K562 (cell line): ENCODE measurements at regions not wholly inside any gene's neighbourhood (a gene's known extent, or its start where the extent isn't known, plus 50 kb on each side); places are given as distances from the start of the nearest gene placed in this dataset.

Experiments used
- CTCF ChIP-seq, 3 experiments: IDR thresholded peaks in 2 of 3; conservative IDR thresholded peaks in 1 of 3; 2 replicates each; pipeline ENCODE4 v1.5.1; 2011 to 2012; ENCODE audit warnings: low read length in 3 of 3, mild to moderate bottlenecking in 3 of 3, control low read depth in 2 of 3, improper control_type of control experiment in 1 of 3, inconsistent platforms in 1 of 3, low read depth in 1 of 3, mixed read lengths in 1 of 3, moderate library complexity in 1 of 3; ENCODE audit not compliant: insufficient read depth in 2 of 3
- FOXA1 ChIP-seq: fragments of 450-650 bp; IDR thresholded peaks from 2 replicates; pipeline ENCODE4 v1.6.1; 2016; ENCODE audit warnings: mild to moderate bottlenecking, borderline replicate concordance
- LCOR ChIP-seq: sonication (generic); formaldehyde crosslinking; IDR thresholded peaks from 2 replicates; pipeline ENCODE4 v1.8.0; 2022; ENCODE audit warnings: mild to moderate bottlenecking, missing genetic modification reagents
- MBD2 ChIP-seq: sonication (generic); IDR thresholded peaks from 2 replicates; pipeline ENCODE4 v1.6.1; 2016; ENCODE audit warnings: low read depth, borderline replicate concordance
- NCOA1 ChIP-seq: fragments of 450-650 bp; IDR thresholded peaks from 2 replicates; pipeline ENCODE4 v1.6.1; 2016; ENCODE audit warnings: low read depth
- RB1 ChIP-seq: fragments of 450-650 bp; IDR thresholded peaks from 2 replicates; pipeline ENCODE4 v1.6.1; 2017; ENCODE audit warnings: low read depth, mild to moderate bottlenecking
- RCOR1 ChIP-seq, 2 experiments: IDR thresholded peaks; 2 replicates each; pipeline ENCODE4 v1.6.1; 2012; ENCODE audit warnings: low read depth in 2 of 2, low read length in 2 of 2, borderline replicate concordance in 1 of 2, improper control_type of control experiment in 1 of 2
- SIN3A ChIP-seq, 2 experiments: fragments of 150-350 bp in 1 of 2; IDR thresholded peaks; 2 replicates each; pipeline ENCODE4 v1.6.1; 2011 to 2016; ENCODE audit warnings: borderline replicate concordance in 2 of 2, low read depth in 2 of 2, low read length in 2 of 2, mild to moderate bottlenecking in 2 of 2, moderate library complexity in 2 of 2; ENCODE audit not compliant: control insufficient read depth in 1 of 2
- SMARCB1 ChIP-seq: IDR thresholded peaks from 2 replicates; pipeline ENCODE4 v1.6.1; 2011; ENCODE audit warnings: improper control_type of control experiment, low read depth; ENCODE audit not compliant: insufficient read length
- SRF ChIP-seq, 2 experiments: fragments of 250-450, 450-650 bp in 1 of 2; sonication (Bioruptor Pico) in 1 of 2; sonication (generic) in 1 of 2; formaldehyde crosslinking; IDR thresholded peaks; 2 replicates each; pipeline versions ENCODE4 v1.5.0 to v1.5.1; 2020 to 2022; ENCODE audit warnings: mild to moderate bottlenecking in 1 of 2, missing genetic modification reagents in 1 of 2
- TARDBP ChIP-seq: fragments of 450-650 bp; IDR thresholded peaks from 2 replicates; pipeline ENCODE4 v1.6.1; 2016
- TCF3 ChIP-seq: sonication (generic); formaldehyde crosslinking; IDR thresholded peaks from 2 replicates; pipeline ENCODE4 v1.4.0; 2020; ENCODE audit warnings: mild to moderate bottlenecking, missing genetic modification reagents
- ZBTB43 ChIP-seq: sonication (generic); formaldehyde crosslinking; IDR thresholded peaks from 2 replicates; pipeline ENCODE4 v1.8.0; 2023; ENCODE audit warnings: mild to moderate bottlenecking, missing genetic modification reagents
- ZNF146 ChIP-seq: IDR thresholded peaks from one replicate; pipeline ENCODE4 v1.6.1; 2018; ENCODE audit warnings: missing compliant biosample characterization; ENCODE audit not compliant: unreplicated experiment

GRCh38 chrX:3526071-3526470, 179.6 kb upstream of the MXRA5 start:
- TF ChIP-seq LCOR (CRISPR knock-in tag) = no peak
- no peak for TF ChIP-seq SRF (CRISPR knock-in tag; IDR thresholded peaks at IDR 0.05)
- no peak for TF ChIP-seq CTCF (IDR thresholded peaks at IDR 0.05 in 2 of 3, conservative IDR thresholded peaks at IDR 0.05 in 1 of 3; ENCODE audit: insufficient read depth in 2 of 3, low read depth in 1 of 3, low read length in 3 of 3)
- no peak for TF ChIP-seq SMARCB1
- TF ChIP-seq SIN3A (IDR thresholded peaks at IDR 0.05; ENCODE audit: borderline replicate concordance in 2 of 2, control insufficient read depth in 1 of 2, low read depth in 2 of 2, low read length in 2 of 2) = no peak
- TF ChIP-seq FOXA1 = no peak
- no peak for TF ChIP-seq NCOA1
- no peak for TF ChIP-seq TCF3 (CRISPR knock-in tag)
- TF ChIP-seq MBD2 = no peak
- no peak for TF ChIP-seq TARDBP
- no peak for TF ChIP-seq ZBTB43 (CRISPR knock-in tag)
- no peak for TF ChIP-seq ZNF146 (CRISPR knock-in tag)
- no peak for TF ChIP-seq RCOR1 (IDR thresholded peaks at IDR 0.05; ENCODE audit: borderline replicate concordance in 1 of 2, low read depth in 2 of 2, low read length in 2 of 2)
- no peak for TF ChIP-seq RB1
